ENCODE measurements at regions not wholly inside any gene's neighbourhood (a gene's known extent, or its start where the extent isn't known, plus 50 kb on each side); places are given as distances from the start of the nearest gene placed in this dataset.

GRCh38 chr2:239467956-239468490, 67.2 kb upstream of the HDAC4 start:
- no peaks in the 10 kb centered on the region for H3K27me3 ChIP-seq
- no peaks in the 10 kb centered on the region for H3K36me3 ChIP-seq
- TF ChIP-seq CTCF (IDR thresholded peaks at IDR 0.05; ENCODE audit: low read depth, low read length), result no peak
- no peak overlapping the region for H3K4me3 ChIP-seq (ENCODE audit: low read depth, low read length)
- DNase-seq, result no peak
- no peaks in the 10 kb centered on the region for H3K9me3 ChIP-seq
- no peaks in the 10 kb centered on the region for H3K4me1 ChIP-seq

GRCh38 chr2:239467281-239467955, 66.6 kb upstream of the HDAC4 start:
- TF ChIP-seq CTCF (IDR thresholded peaks at IDR 0.05; ENCODE audit: low read depth, low read length), result no peak
- DNase-seq, result no peak
- Histone ChIP-seq H3K36me3 (no peaks in the 10 kb centered on the region), H3K9me3 (no peaks in the 10 kb centered on the region), H3K4me1 (no peaks in the 10 kb centered on the region), H3K4me3 (ENCODE audit: low read depth, low read length) (no peak overlapping the region), H3K27me3 (no peaks in the 10 kb centered on the region)

DNA sequence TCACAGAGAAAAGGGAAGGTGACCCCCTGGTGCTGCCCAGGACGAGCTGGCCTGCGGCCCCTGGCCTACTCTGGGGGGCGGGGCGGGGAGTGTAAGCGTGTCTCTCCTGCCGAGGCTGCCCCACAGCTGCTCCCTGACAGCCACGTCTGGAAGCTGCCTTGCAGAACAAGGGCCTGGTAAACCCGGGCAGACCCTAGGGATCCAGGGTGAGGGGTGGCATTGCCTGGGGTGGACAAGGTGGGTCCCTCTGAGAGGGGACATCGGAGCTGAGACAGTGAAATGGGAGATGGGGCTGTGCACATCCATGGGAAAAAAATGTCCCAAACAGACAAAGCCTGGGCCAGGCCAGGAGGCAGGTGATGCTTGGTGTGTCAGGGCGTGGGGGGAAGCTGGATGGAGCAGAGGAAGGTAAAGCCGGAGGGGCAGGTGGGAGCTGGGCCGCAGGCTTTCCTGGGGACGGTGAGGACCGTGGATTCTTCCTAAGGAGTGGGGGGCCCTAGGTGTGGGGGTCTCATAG, 66.0 kb upstream of the HDAC4 start:
- no peak for TF ChIP-seq CTCF (IDR thresholded peaks at IDR 0.05; ENCODE audit: low read depth, low read length)
- Histone ChIP-seq H3K4me1 (no peaks in the 10 kb centered on the region), H3K9me3 (no peaks in the 10 kb centered on the region), H3K4me3 (ENCODE audit: low read depth, low read length) (no peak overlapping the region), H3K36me3 (no peaks in the 10 kb centered on the region), H3K27me3 (no peaks in the 10 kb centered on the region)
- no peak for DNase-seq

- DNase-seq, result no peak
- no peaks in the 10 kb centered on the region for H3K9me3 ChIP-seq
- no peaks in the 10 kb centered on the region for H3K27me3 ChIP-seq
- H3K4me1 ChIP-seq, result no peaks in the 10 kb centered on the region
- H3K36me3 ChIP-seq, result no peaks in the 10 kb centered on the region
- H3K4me3 ChIP-seq (ENCODE audit: low read depth, low read length), result no peak overlapping the region
- no peak for TF ChIP-seq CTCF (IDR thresholded peaks at IDR 0.05; ENCODE audit: low read depth, low read length)
These were observed 65.4 kb upstream of the HDAC4 start for GRCh38 chr2:239466061-239466754.

DNA sequence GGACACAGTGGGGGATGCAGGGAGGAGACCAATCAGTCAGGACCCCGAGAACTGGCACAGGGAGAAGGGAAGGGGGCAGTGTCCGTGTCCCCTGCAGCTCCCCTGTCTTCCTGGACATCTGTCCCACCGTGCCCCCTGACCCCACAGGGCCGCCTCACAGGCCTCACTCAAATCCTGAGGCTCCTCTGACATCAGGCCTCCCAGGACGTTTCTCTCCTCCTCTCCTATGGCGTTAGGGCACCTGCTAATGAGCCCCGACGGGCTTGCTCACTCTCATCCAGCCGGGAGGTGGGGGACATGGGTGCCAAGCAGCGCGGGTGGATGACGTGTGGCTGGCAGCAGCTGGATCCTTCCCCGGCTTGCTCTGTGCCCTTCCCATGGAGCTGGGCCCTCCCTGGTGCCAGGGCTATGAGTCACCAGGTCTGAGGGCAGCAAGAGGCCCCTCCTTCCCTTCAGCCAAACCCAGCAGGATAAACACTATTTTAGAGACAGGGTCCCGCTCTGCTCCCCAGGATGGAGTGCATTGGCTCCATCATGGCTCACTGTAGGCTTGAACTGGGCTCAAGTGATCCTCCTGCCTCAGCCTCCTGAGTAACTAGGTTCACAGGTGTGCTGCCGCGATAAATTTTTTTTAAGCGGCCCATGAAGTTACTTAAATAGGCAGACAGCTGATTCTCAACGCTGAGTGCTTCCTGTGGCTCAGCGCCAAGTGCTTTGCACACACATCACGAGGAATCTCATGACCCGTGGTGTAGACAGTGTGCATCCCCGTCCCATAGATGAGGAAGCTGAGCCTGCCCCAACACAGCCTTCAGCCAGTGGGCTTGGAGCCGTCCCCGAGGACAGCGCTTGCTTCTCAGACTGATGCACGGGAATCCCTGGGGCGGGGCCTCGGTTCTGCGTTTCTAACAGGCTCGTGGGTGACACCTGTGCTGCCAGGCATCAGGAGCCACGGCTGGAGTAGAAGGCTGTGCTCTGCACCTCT, 64.5 kb upstream of the HDAC4 start:
- H3K4me3 ChIP-seq (ENCODE audit: low read depth, low read length), result no peak overlapping the region

More for the DNA sequence above, 64.5 kb upstream of the HDAC4 start:
- Histone ChIP-seq H3K27me3 (no peaks in the 10 kb centered on the region), H3K9me3 (no peaks in the 10 kb centered on the region), H3K4me1 (no peaks in the 10 kb centered on the region), H3K36me3 (no peaks in the 10 kb centered on the region)
- DNase-seq, result no peak
- no peak for TF ChIP-seq CTCF (IDR thresholded peaks at IDR 0.05; ENCODE audit: low read depth, low read length)
